Urinary bladder (tissue), 3 donors: ENCODE measurements at regions not wholly inside any gene's neighbourhood (a gene's known extent, or its start where the extent isn't known, plus 50 kb on each side); places are given as distances from the start of the nearest gene placed in this dataset.

Experiments used
- DNase-seq: peaks from one replicate; pipeline ENCODE4 v3.0.0-alpha.2; 2015; ENCODE audit errors: extremely low spot score
- H3K27ac ChIP-seq: one replicate; pipeline ENCODE4 v1.5.1; 2013; ENCODE audit warnings: low read depth, mild to moderate bottlenecking, moderate library complexity
- H3K36me3 ChIP-seq: one replicate; pipeline ENCODE4 v1.6.1; 2013; ENCODE audit warnings: mild to moderate bottlenecking, moderate library complexity; ENCODE audit not compliant: insufficient read depth
- H3K4me1 ChIP-seq: one replicate; pipeline ENCODE4 v1.6.1; 2013; ENCODE audit warnings: mild to moderate bottlenecking, moderate library complexity; ENCODE audit not compliant: insufficient read depth
- H3K4me3 ChIP-seq: one replicate; pipeline ENCODE4 v1.5.1; 2013; ENCODE audit warnings: low read depth, low read length
- WGBS: extraction: QIAGEN DNeasy Blood & Tissue Kit; methylation state at CpG from one replicate; pipeline ENCODE4 v1.1.7; 2013; 5-methylcytosine and 5-hydroxymethylcytosine counted together
- donor health status: healthy with polysubstance abuse.
- donor health status: healthy.

DNA sequence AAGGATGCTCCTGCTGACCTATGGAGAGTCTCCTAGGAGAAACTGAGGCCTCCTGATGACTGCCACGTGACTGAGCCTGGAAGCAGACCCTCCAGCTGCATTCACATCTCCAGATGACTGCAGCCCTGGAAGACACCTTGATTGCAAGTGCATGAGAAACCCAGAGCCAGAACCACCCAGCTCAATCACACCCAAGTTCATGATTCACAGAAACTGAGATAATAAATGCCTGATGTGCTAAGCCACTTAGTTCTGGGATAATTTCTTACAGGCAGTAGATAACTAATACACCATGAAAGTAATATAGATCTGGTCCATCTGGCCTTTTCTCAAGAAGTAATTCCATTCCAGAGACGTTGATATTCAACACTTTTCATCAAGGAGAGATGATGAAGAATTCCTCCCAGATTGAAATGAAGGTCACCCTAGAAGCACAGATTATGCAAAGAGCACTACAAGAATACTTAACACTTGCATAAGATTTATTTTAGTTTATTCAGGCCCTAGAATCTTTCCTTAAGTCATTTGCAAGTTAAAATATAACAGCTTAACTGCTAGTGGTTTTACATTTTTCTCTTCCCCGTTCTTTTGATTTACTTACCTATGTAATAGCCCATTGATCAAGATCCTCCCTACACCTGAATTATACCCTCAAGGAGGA is 208.2 kb upstream of the INHBA start:
- 75% methylated on average over 3 of the region's 3 CpGs for WGBS
- Histone ChIP-seq H3K27ac (no peak overlapping the region), H3K4me1 (no peaks in the 10 kb centered on the region), H3K4me3 (no peak overlapping the region), H3K36me3 (no peaks in the 10 kb centered on the region)
- DNase-seq = no peak

DNA sequence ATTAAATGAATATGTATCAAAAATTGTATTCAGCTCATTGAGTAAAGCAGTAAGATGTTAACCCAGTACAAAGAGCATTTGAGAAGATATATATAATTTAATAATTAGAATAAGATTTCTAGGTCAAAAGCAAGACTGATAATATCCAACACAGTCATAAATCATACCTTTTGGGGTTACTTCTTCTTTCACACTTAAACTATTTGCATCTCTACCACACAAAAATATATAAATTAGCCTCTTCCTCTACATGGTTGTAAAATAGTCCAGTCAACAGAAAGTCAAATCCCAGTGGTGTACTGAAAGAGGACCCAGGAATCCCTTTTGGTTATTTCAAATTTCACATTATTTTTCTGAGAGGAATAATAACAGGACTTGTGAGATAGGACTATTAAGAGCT is 204.6 kb upstream of the INHBA start:
- H3K27ac ChIP-seq = no peak overlapping the region
- H3K4me1 ChIP-seq = no peaks in the 10 kb centered on the region
- DNase-seq = no peak
- H3K36me3 ChIP-seq = no peaks in the 10 kb centered on the region
- no peak overlapping the region for H3K4me3 ChIP-seq

DNA sequence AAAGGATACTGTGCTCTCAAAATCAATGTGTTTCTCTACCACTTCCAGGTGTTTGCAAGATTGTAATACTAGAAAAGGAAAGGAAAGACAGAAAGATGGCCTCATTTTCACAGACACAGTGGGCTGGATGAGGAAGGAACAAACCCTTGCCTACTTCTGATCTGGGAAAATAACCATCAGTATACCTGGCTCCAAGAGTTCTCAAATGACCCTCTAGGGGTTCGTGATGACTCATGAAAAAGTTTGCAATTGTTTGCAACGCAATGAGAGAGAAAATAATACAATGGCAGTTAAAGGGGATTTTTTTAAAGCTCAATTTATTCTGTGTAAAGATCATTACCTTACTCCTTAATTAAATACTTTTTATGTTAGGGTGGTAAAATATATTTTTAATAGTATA is 197.6 kb upstream of the INHBA start:
- H3K27ac ChIP-seq = no peak overlapping the region
- no peaks in the 10 kb centered on the region for H3K4me1 ChIP-seq
- DNase-seq = no peak
- 83% methylated on average over 2 of the region's 2 CpGs for WGBS
- H3K36me3 ChIP-seq = no peaks in the 10 kb centered on the region
- H3K4me3 ChIP-seq = no peak overlapping the region

DNA sequence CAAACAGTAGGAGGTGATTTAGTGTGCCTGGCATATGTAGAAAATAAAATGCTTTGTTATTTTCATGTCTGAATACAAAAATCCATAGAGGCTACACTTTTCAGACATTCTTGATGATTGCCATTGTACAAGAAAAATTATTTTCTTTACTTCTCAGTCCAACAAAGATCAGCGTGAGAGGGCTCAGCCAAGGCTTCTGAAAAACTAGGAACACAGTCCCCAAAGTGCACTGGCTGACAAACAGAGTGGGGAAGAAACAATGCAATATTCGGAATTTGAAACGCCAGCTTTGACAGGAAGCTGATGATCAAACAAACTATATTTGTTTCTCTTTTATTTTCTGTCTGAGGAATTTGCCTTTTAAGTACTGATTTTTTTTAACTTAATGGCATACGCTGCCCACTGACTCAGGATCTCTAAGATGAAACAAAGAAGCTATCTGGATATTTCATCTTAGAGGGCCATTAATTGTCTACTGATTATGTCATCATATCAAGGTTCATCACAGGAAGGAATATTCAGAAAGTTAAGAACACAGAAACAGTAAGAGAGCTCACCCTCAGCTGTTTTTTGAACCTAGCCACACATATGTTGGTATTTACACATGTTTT is 197.0 kb upstream of the INHBA start:
- 68% methylated on average over 4 of the region's 4 CpGs for WGBS
- no peak overlapping the region for H3K4me3 ChIP-seq

DNA sequence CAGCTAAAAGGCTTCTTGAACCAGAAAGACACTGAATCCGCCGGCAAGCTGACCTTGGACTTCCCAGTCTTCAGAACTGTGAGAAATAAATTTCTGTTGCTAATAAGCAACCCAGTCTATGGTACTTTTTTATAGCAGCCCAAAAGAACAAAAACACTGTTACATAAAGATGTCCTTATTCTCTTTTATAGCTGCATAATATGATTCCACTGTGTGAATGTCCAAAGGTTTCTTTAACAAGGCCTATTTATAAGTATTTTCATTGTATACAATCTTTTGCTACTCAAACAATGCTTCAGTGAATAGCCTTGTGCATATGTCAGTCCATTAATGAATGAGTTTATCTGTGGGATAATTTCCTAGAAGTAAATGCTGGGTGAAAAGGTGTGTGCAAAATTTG is 190.8 kb upstream of the INHBA start:
- no peak for DNase-seq
- no peaks in the 10 kb centered on the region for H3K4me1 ChIP-seq
- no peak overlapping the region for H3K4me3 ChIP-seq
- WGBS = 95% methylated on average over 2 of the region's 2 CpGs
- no peaks in the 10 kb centered on the region for H3K36me3 ChIP-seq
- H3K27ac ChIP-seq = no peak overlapping the region

More for the DNA sequence above, 197.0 kb upstream of the INHBA start:
- Histone ChIP-seq H3K27ac (no peak overlapping the region), H3K36me3 (no peaks in the 10 kb centered on the region), H3K4me1 (no peaks in the 10 kb centered on the region)
- DNase-seq = no peak

DNA sequence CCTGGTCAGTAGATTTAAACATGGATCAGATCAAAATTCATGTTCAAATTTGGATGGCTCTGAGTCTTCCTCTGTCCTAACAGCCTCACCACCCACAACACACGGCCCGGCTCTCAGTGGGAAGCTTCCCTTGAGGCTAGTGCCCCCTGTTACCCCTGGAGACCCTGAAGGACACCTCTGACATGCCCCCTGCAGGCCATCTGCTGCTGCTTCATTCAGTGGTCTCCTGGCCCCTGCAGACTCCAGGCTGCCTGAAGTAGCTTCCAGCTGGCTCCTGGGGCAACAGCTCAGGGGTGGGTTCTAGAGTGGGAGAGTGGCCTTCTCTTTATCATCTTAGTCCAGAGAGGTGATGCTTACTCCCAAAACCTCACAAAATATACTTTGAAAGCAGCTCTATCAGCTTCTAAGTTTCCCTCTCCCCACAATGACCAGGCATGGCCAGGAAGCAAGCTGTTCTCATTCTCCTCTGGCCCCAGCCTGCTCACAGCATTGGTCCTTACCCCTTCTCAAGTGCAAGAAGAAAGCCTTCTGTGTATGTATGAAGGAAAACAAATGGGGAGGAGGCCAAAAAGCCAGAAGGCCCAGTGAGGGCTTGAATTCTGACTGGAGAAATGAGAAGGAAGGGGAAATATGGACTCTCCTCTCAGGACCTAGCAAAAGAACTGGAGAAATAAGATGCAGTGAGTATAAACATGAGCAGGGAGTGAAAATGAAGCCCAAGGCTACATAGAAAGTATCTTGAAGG is 189.6 kb upstream of the INHBA start:
- 84% methylated on average over 2 of the region's 2 CpGs for WGBS

DNA sequence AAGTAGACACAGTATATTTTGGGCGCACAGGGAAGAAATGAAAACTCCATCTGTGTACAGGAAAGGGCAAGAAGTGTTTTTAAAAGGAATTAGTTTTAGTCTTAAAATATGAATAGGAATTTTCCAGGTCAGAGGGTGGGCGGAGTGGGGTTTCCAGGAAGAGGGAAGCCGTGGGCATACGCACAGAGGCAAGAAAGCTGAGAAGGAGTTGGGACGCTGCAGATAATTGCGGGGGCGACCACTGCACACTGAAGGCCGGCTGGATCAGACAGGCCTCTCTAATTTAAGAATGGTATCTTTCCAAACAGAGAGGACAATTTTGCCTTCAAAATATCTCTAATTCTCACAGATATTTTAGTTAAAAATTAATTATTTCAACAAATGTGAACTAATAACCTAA is 189.1 kb upstream of the INHBA start:
- H3K36me3 ChIP-seq = no peaks in the 10 kb centered on the region
- no peak for DNase-seq
- H3K4me3 ChIP-seq = no peak overlapping the region
- H3K27ac ChIP-seq = no peak overlapping the region
- WGBS = 84% methylated on average over 8 of the region's 8 CpGs
- no peaks in the 10 kb centered on the region for H3K4me1 ChIP-seq

More for the DNA sequence above, 189.6 kb upstream of the INHBA start:
- no peak for DNase-seq
- Histone ChIP-seq H3K4me1 (no peaks in the 10 kb centered on the region), H3K4me3 (no peak overlapping the region), H3K27ac (no peak overlapping the region), H3K36me3 (no peaks in the 10 kb centered on the region)

DNA sequence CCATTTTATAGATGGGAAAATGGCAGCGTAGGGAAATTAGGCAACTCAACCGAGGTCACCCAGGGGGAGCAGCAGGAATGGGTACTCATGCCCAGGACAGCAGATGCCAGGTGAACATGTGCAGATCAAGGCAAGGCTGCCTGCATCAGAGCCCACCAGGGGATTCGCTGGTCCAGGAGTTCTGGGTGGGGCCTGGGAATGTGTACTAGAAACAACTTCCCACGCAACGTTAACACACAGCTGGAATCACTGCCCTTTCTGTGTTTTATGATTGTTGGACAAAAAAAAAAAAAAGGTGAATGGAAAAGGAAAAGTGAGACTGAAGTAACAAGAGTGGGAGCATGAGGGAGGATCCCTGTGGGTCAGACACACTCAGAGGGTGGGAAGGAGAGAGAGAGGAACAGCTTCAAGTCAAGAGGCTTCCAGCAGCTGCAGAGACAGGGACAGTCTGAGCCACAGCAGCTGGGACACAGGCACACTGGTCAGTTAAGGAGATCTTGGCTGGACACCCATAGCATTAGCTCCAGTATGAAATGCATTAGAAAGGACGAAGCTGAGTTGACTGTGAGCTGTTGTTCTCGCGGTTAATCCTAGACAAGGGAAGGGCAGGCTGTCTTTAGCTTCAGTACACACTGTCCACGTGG is 187.9 kb upstream of the INHBA start:
- H3K27ac ChIP-seq = no peak overlapping the region
- no peak for DNase-seq
- 71% methylated on average over 9 of the region's 9 CpGs for WGBS
- no peaks in the 10 kb centered on the region for H3K36me3 ChIP-seq
- H3K4me3 ChIP-seq = no peak overlapping the region
- no peaks in the 10 kb centered on the region for H3K4me1 ChIP-seq

DNA sequence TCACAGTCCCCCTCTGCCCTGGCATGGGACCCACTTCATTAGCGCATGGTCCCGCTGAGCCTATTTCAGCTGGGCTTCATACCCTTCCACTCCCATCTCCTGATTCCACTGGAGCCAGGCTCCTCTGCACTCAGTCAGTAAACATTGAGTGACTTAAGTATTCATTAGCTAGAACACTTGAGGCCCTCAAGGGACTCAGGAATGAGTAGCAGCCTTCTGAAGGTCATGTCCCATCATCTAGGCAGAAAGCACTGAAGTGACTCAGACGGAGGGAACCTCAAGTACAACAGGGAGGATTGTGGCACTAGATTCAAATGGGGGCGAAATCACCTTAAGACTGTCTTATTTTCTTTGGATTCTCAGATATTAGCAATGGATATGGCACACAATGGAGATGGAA is 186.6 kb upstream of the INHBA start:
- DNase-seq = no peak
- H3K27ac ChIP-seq = no peak overlapping the region
- WGBS = 98% methylated on average over 4 of the region's 4 CpGs

DNA sequence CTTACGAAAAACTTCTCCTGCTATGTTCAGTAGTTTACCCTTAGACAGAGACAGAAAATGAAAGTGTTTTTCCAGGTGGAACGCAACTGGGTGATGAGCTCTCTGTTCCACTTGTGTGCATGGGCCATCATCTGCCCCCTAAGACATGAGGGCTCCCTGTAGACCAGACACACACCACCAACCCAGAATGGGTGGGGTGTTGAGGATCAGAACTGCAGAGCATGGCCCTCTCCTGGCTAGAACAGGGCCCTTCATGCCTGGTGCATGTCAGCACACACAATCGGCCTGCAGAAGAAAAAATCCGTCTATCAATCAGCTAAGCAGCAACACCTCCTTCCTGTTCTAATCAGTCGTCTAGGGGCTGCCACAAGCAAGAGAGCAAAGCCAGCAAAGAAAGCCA is 186.2 kb upstream of the INHBA start:
- Histone ChIP-seq H3K36me3 (no peaks in the 10 kb centered on the region), H3K27ac (no peak overlapping the region), H3K4me3 (no peak overlapping the region), H3K4me1 (no peaks in the 10 kb centered on the region)
- DNase-seq = no peak
- 86% methylated on average over 5 of the region's 5 CpGs for WGBS

More for the DNA sequence above, 186.6 kb upstream of the INHBA start:
- no peak overlapping the region for H3K4me3 ChIP-seq
- no peaks in the 10 kb centered on the region for H3K36me3 ChIP-seq
- no peaks in the 10 kb centered on the region for H3K4me1 ChIP-seq

DNA sequence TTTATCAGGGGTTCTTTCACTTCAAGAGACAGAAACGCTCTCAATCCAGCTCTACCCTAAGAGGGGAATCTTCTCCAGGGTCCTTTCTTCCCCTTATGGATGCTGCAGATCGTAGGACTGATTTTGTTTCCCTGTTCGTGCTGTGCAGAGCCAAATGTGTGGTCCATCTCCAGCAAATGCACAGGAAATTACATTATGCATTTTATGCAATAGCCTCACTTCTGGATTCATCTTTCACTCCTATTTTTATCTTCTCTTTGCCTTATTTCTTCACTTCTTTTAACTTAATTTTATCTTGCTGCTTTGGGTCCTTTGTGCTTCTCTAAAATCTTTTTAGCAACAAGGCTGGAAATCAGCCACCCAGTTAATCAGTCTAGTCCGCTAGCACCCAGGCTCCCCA is 184.5 kb upstream of the INHBA start:
- WGBS = 67% methylated on average over 4 of the region's 4 CpGs
- Histone ChIP-seq H3K27ac (no peak overlapping the region), H3K4me1 (no peaks in the 10 kb centered on the region), H3K4me3 (no peak overlapping the region), H3K36me3 (no peaks in the 10 kb centered on the region)
- no peak for DNase-seq

DNA sequence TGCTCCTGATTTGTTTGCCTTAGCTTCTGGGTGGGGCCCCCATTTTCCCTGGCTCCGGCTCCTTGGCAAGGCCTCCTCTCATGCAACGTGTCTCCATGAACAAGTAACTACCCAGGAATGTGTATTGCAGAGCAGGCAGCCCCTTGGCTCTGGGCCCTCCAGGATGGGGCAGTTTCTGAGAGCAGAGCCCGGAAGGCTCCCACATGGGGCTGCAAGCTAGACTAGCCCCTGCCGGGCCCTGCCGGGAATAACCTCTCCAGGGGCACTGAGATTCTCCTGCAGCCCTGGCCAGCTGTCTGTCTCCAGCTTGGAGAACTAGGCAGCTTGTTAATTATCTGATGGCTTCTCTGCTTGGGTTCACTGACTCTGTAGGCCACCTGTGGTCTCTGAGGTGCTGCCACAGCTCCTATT is 184.0 kb upstream of the INHBA start:
- no peak for DNase-seq
- Histone ChIP-seq H3K4me1 (no peaks in the 10 kb centered on the region), H3K4me3 (no peak overlapping the region), H3K27ac (no peak overlapping the region), H3K36me3 (no peaks in the 10 kb centered on the region)
- WGBS = 20% methylated on average over 5 of the region's 5 CpGs

DNA sequence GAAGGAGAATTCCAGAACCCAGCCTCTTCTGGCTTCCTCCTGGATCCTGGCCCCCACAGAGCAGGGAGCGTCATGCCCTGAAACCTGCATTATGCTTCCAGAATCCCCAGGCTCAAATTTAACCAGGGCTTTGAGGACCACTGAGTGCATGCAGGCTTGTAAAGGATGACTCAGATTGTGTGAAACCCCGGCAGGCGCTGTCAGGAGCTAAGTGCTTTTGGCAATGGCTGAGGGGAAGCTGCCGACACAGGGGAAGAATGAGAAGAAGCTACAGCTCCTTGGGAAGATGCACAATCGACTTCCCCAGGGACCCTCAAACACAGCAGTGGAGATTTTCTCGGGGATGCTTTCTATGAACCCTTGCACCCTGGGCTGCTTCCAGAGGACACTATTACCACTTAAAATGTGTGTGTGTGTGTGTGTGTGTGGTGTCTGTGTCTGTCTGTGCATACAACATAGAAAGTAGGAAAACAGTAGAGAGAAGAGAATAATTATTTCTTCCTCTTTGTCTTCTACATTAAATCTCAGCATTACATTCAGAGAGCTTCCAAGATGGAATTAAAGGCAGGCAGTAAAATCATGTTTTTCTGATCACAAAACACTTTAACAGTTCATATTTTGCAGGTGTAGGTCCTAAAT is 183.5 kb upstream of the INHBA start:
- no peak overlapping the region for H3K27ac ChIP-seq
- no peaks in the 10 kb centered on the region for H3K4me1 ChIP-seq
- H3K4me3 ChIP-seq = no peak overlapping the region
- 15% methylated on average over 6 of the region's 6 CpGs for WGBS
- DNase-seq = peak; percentile 62
- H3K36me3 ChIP-seq = no peaks in the 10 kb centered on the region
